ENCODE measurements at regions not wholly inside any gene's neighbourhood (a gene's known extent, or its start where the extent isn't known, plus 50 kb on each side); places are given as distances from the start of the nearest gene placed in this dataset.
"Not testable (repeated sequence)": the region's sequence is repeated elsewhere in the genome, so short reads cannot be mapped to it uniquely, and the experiment has no call there.

- TF ChIP-seq NR1H2 (CRISPR knock-in tag; IDR thresholded peaks at IDR 0.05), result no peak
- TF ChIP-seq FUS (optimal IDR thresholded peaks at IDR 0.05; ENCODE audit: low read depth, low read length), result no peak
- no peak for TF ChIP-seq COPS2 (conservative IDR thresholded peaks at IDR 0.05)
Observed at GRCh38 chr10:29699621-29700020, 64.8 kb upstream of the SVIL start (continued).

GRCh38 chr10:29698773-29699490 lies 64.2 kb upstream of the SVIL start:
- BruUV-seq (replicated peaks), result no TSS peak
- H3K27ac ChIP-seq (ENCODE audit: extremely low read depth, low read depth, low read length), result no peak overlapping the region
- FAIRE-seq (no peak), ATAC-seq (no peak), DNase-seq (ENCODE audit: extremely low read depth in 1 of 4, low spot score in 3 of 4) (no peak)
- ChIA-PET CTCF (ENCODE audit: low intra/inter-chr PET ratio) (no interaction called here), POLR2A (interaction anchor here (1.1 kb wide), 1 partner anchor 10 kb away, joined by 3 read pairs; no protein-coding TSS in a partner anchor)
- no peak overlapping the region for H3K4me2 ChIP-seq (ENCODE audit: insufficient read depth, low read length)
- WGBS (ENCODE audit: insufficient coverage, low coverage, missing lambda C conversion rate), result 2% methylated on average over 8 of the region's 8 CpGs
- H3K36me3 ChIP-seq (ENCODE audit: control insufficient read depth, insufficient read depth, low read length), result no peaks in the 10 kb centered on the region
- H4K20me1 ChIP-seq (replicated peaks; ENCODE audit: control insufficient read depth, insufficient read depth, low read length), result no peaks in the 10 kb centered on the region
- H3K27me3 ChIP-seq (ENCODE audit: control insufficient read depth in 2 of 2, insufficient read depth in 2 of 2, low read length in 2 of 2), result peaks cover 3 to 5% of the 10 kb centered on the region in 2 experiments; a peak in 3 of 5 replicates
- no peak overlapping the region for H3K9ac ChIP-seq (ENCODE audit: insufficient read depth in 1 of 2, low read depth in 2 of 2, low read length in 2 of 2)
- in situ Hi-C loops (cut with MboI) (no loop called here), intact Hi-C loops (cut with micrococcal nuclease) (no loop called here)
- no peak overlapping the region for H3K4me3 ChIP-seq
- no peaks in the 10 kb centered on the region for H3K4me1 ChIP-seq (replicated peaks in 1 of 2; ENCODE audit: control insufficient read depth in 2 of 2, insufficient read depth in 2 of 2, low read length in 2 of 2)
- no peaks in the 10 kb centered on the region for H3K9me3 ChIP-seq (replicated peaks; ENCODE audit: control insufficient read depth, insufficient read depth, low read depth, low read length)
- no peaks in the 10 kb centered on the region for H3K79me2 ChIP-seq (ENCODE audit: control insufficient read depth, insufficient read depth, low read length)
- no peak overlapping the region for H2AFZ ChIP-seq (ENCODE audit: low read depth, low read length)
- H3K9me1 ChIP-seq (ENCODE audit: control insufficient read depth, insufficient read depth, low read length), result no peaks in the 10 kb centered on the region
- TF ChIP-seq FOXJ2 (tag; IDR thresholded peaks at IDR 0.05), result no peak
- TF ChIP-seq GTF2F1 (IDR thresholded peaks at IDR 0.05; ENCODE audit: low read depth, low read length), result no peak
- TF ChIP-seq POLR2A (conservative IDR thresholded peaks at IDR 0.05), result no peak
- no peak for TF ChIP-seq RNF219 (CRISPR knock-in tag; IDR thresholded peaks at IDR 0.05)
- no peak for TF ChIP-seq FOXA1 (IDR thresholded peaks at IDR 0.05; ENCODE audit: borderline replicate concordance)
- no peak for TF ChIP-seq TAF9B (IDR thresholded peaks at IDR 0.05; ENCODE audit: partially characterized antibody)
- no peak for TF ChIP-seq PATZ1 (CRISPR knock-in tag; IDR thresholded peaks at IDR 0.05; ENCODE audit: borderline replicate concordance)
- no peak for TF ChIP-seq KDM5B (IDR thresholded peaks at IDR 0.05; ENCODE audit: insufficient replicate concordance, low read depth, low read length)

GRCh38 chr10:29696581-29696980 lies 61.8 kb upstream of the SVIL start:
- H3K27ac ChIP-seq (ENCODE audit: extremely low read depth, low read depth, low read length); CTCF ChIA-PET (ENCODE audit: low intra/inter-chr PET ratio); POLR2A ChIA-PET; H3K4me3 ChIP-seq; H3K36me3 ChIP-seq (ENCODE audit: control insufficient read depth, insufficient read depth, low read length); intact Hi-C loops (cut with micrococcal nuclease); H3K9me1 ChIP-seq (ENCODE audit: control insufficient read depth, insufficient read depth, low read length); H3K4me1 ChIP-seq (replicated peaks in 1 of 2; ENCODE audit: control insufficient read depth in 2 of 2, insufficient read depth in 2 of 2, low read length in 2 of 2); FAIRE-seq; H4K20me1 ChIP-seq (replicated peaks; ENCODE audit: control insufficient read depth, insufficient read depth, low read length); DNase-seq (ENCODE audit: extremely low read depth in 1 of 4, low spot score in 3 of 4); H3K9me3 ChIP-seq (replicated peaks; ENCODE audit: control insufficient read depth, insufficient read depth, low read depth, low read length); H3K4me2 ChIP-seq (ENCODE audit: insufficient read depth, low read length); in situ Hi-C loops (cut with MboI); ATAC-seq; H3K79me2 ChIP-seq (ENCODE audit: control insufficient read depth, insufficient read depth, low read length); H3K27me3 ChIP-seq (ENCODE audit: control insufficient read depth in 2 of 2, insufficient read depth in 2 of 2, low read length in 2 of 2); H2AFZ ChIP-seq (ENCODE audit: low read depth, low read length); H3K9ac ChIP-seq (ENCODE audit: insufficient read depth in 1 of 2, low read depth in 2 of 2, low read length in 2 of 2); BruUV-seq (replicated peaks): not testable (repeated sequence)
- 92% methylated on average over 5 of the region's 30 CpGs for whole genome bisulfite sequencing (ENCODE audit: insufficient coverage, low coverage, missing lambda C conversion rate)

Measured in K562 (cell line).